ENCODE measurements at regions not wholly inside any gene's neighbourhood (a gene's known extent, or its start where the extent isn't known, plus 50 kb on each side); places are given as distances from the start of the nearest gene placed in this dataset.

DNA sequence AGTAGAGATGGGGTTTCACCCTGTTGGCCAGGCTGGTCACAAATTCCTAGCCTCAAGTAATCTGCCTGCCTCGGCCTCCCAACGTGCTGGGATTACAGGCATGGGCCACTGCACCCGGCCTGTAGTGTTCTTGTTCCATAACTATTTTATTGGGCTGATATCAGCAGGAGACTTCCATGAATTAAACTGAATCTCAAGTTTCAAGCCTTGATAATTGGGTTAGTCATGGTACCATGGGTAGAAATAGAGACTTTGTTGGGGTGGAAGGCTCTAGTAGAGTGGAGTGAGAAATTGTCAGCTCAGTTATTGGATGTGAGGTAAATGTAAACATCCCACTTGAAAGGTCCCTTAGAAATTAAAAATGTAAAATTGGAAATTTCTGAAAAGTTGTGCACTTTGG lies 419.1 kb downstream of the ADGRL2 start:
- no peak for DNase-seq (ENCODE audit: low read depth in 2 of 2)

DNA sequence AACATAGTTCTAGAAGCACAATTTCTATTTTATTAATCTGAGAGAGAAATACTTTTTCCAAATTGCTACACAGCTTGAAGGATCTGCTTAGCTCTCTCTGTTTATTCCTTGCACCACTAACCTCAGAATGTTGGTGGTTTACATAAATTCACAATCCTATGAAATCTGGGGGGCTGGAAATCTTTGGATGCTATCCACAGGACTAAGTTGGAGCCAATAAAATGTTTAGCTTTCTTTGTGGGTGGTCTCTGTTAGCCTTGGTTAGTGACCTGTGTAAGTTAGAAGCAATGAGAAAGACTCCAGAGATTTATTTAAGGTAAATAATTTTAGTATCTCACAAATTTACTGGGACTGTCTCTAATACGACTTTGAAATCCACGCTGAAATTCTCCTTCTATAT lies 418.1 kb downstream of the ADGRL2 start:
- DNase-seq (ENCODE audit: low read depth in 2 of 2), result no peak

DNA sequence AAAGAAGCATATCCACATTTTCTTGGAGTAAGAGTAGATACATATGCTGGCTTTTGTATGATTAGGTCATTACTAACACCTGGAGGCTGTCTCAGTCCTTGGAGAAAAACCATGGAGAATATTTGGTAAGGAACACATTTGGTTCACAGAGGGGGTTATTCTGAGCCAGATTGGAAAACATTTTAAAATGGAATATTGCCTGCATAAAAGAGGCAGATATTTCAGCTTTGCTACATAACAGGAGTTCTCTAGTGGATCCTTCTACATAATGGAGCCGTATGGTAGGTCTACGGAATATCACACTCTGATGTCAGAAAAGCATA lies 415.1 kb downstream of the ADGRL2 start:
- no peak for DNase-seq (ENCODE audit: low read depth in 2 of 2)

DNA sequence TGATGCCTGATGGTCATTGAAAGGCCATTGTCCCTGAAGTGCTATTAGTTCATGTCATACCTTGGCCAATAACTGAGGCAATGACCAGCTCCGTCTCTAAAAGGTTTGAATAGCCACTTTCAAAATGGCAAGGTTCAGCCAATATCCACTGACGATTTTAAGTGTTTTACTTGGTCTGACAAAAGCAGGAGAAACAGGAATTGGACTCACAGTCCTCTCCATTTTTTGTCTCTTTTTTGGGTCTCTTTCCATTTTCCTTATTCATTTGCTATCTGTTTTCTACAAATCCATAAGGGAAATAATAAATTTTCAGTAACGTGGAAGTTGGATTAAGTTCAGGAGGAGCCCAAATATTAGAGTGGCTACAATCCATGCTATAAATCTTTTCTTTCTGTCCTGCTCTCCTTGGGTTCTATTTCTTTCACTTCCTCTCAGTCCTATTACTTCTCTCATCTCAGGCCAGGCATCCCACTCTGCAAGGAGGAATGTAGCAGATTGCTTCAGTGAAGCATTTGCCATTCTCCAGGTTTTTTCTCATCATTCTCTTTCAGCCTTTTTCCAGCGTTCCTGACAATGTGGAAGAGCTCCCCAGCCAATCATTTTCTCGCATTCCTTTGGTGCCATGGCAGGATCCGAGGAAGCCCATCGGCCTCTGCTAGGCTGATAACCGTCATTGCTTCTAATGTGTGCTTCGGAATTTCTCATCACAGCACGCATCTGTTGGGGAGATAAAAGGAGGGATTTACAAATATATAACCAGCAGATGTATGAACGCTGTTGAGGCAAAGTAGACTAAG lies 414.5 kb downstream of the ADGRL2 start:
- DNase-seq (ENCODE audit: low read depth in 2 of 2), result no peak

DNA sequence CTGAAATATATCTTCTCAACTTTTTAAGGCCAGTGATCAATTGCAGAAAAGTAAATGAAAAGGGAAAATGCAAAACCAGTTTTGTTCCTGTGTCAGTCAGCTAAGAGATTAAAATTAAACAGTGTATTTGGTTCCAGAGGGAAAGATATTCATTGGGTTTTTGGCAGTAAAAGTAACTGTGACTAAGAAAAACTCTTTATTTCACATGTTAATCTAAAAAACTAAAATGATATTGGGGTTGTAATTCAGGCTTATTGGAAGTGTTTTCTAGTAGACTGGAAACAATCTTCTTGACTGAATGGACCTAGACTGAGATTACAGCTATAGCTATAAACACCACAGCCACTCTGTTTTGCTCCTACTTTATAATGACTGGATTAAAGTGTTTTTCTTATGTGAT lies 413.9 kb downstream of the ADGRL2 start:
- no peak for DNase-seq (ENCODE audit: low read depth in 2 of 2)

DNA sequence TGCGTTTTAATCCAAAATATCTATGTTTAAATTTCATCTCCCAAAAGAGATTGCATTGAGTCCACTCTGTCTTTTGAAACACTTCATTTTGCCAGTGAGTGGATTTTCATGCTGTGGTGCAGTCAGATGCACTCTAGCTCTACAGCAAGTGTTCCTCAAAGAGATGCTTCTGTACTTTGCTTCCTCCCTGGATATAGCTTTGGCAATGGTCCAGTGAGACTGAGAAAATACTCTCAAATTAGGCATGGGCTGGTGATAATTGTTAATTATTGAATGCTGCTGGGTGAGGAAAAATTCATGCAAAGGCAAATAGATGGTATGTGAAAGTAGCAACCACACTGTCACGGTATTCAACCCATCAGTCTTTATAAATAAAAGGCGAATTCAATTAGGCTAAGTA lies 396.9 kb downstream of the ADGRL2 start:
- DNase-seq (ENCODE audit: low read depth in 2 of 2), result no peak

DNA sequence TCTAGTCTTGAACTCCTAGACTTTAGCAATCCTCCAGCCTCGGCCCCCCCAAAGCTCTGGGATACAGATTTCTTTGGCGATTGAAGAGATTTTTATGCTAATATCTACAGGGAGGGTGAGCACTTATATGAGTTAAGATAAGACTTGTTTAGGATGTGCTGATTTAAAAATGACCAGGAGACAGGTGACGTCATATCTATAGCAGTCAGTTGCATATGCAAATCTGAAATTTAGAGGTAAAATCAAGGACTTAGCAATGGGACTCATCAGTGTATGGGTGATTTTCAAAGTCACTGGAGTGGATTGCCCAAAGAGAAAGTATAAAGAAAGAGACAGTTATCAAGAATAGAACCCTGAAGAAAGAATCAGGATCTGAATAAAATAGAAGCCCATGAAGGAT lies 394.5 kb downstream of the ADGRL2 start:
- no peak for DNase-seq (ENCODE audit: low read depth in 2 of 2)

DNA sequence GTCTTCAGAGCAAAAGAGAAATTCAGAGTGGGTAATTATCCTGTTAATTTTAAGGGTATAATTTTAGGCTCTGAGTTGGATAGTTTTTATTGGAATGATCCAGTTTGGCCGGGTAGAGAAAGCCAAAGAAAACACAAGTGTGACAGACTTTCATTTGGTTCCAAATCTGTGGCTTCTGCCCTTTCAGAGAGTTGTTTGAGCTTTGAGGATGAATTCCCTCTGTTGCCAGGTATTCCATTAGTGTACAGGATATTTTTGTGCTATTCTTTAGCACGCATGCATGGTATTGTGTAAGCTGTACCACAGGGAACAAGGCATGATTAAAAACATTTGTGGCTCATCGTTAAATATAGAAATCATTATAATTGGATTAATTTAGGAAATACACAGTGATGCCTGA lies 384.4 kb downstream of the ADGRL2 start:
- DNase-seq (ENCODE audit: low read depth in 2 of 2), result no peak

DNA sequence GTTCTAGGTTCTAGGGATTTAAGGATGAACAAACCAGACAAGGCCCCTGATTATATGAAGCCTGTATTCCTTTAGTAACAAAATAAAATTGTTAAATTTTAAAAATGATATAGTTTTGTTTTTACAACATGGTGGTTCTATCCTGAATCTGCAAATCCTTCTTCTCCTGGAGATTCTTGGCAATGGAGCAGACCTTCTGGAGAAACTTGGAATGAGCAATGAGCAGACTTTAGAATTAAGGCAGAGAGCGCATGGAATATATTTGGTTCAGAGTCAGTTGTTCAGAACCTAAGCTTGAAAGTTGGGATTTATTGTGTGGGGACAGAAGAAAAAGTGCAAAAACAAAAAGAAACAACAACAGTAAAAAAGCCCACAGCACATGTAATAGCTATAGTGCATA lies 381.1 kb downstream of the ADGRL2 start:
- DNase-seq (ENCODE audit: low read depth in 2 of 2), result no peak

DNA sequence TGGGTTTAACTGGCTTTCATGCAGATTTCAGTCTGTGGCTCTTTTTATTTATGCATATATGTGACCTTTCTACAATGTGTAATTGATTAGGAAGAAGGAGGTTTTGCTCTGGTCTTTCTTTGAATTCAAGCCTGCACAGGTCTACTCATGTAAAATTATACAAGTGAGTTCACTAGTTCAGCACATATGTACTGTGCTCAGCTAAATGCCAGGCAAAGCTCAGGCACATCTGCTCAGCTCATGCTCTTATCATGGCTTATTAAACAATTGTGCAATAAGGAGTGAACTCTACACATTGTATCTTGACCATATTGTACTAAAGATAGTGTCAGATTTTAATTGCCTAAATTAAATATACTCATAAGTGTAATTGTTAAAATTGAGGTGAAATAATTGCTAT lies 378.4 kb downstream of the ADGRL2 start:
- DNase-seq (ENCODE audit: low read depth in 2 of 2), result no peak

DNA sequence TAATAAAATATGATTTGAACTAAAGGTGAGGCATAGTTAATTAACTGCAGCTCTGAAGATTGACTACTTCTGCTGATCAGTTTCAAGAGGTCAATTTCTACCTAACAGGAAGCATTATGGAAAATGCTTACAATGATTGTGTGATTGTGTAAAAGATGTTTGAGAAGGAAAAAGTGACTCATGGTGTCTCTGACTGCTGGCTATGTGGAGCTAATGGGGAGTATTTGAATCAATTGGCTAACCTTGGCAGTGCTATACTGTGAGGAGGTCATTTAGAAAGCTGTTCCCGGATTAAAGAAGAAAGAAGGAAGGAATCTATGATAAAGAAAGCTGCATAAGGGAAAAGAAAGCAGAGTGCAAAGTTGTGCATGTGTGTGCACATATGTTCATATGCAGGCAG lies 376.5 kb downstream of the ADGRL2 start:
- DNase-seq (ENCODE audit: low read depth in 2 of 2), result no peak

DNA sequence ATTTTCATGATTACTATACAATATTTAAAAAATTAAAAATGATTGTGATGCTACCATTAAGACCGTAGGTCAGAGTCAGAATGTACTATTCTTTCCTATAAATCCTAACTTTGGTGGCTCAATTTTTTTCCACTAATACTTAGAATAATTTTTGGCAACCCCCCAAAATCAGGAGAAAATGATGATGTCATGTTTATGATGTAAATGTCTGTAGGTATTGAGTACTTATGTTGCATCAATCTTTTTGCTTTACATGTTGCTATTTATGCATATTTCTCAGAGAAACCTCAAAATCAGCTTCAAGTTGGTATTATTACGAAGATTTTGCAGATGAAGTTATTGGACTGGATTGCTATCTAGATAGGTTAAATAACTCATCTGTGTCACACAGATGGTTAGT lies 371.2 kb downstream of the ADGRL2 start:
- no peak for DNase-seq (ENCODE audit: low read depth in 2 of 2)

DNA sequence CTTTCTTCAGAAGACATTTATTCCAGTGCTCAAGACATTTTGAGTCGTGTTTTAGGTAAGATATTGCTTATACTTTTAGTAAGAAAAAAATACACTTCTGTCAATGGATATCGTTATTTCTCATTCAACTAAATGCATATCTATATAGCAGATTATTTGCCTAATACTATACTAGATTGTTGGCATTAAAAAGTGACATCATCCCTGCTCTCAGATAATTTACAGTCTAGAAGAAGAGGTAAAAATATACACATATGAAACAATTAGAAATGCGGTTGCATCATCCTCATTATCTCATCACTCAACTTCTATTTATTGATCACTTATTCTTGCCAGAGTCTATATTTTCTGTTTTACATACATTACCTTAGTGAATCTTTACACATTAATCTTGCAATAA lies 367.7 kb downstream of the ADGRL2 start:
- DNase-seq (ENCODE audit: low read depth in 2 of 2), result no peak

DNA sequence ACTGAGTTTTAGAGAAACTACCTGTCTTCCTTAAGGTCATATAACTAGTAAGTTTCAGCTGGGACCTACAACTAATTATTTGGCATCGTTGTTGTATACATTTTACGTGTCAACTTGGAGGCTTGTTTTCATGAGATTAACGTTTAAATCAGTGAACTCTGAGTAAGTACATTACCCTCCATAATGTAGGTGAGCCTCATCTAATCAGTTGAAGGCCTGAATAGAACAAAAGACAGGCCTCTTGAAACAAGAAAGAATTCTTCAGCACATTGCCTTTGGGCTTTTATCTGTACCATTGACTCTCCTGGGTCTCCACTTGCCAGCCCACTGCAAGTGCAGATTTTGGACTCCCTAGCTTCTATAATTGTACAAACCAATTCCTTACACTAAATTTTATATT lies 364.6 kb downstream of the ADGRL2 start:
- no peak for DNase-seq (ENCODE audit: low read depth in 2 of 2)

DNA sequence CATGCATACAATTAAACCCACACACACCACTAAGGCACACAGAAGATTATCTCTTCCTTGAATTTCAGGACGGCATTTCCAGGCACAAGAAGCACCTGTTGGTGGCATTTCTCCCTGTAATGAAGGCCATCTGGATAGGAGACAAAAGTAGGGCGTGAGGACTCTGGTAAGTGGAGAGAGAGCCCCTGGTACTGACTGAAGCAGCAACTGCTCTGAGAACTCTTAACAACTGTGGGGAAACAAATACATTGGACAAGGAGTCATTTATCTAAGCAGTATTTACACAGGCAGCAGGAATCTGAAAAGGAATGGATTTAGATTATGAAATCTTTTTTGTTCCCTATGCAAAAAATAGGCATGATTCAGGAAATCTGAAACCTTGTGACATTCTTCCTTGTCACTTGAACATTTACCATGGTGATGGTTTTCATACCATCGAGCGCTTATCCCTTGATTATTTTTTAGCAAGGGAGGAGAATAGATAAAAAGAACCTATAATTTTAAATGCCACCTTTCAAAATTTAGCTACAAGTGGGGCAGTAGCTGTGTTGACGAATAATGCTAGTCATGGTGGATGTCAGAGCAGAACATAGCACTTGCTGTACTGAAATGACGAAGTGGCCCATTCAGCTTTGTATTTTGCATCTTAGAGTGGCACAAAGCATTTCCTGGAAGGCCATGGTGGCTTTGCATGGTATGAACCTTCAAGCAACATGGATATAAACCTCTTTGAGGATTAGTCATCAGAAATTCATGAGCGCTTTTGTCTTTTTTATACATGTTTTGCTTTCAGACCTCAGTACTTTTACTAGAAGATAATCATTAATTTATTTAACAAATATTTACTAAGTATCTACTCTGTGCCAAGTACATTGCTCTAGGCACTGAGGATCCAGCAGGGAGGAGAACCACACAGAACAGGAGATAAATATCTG lies 362.0 kb downstream of the ADGRL2 start:
- no peak for DNase-seq (ENCODE audit: low read depth in 2 of 2)

DNA sequence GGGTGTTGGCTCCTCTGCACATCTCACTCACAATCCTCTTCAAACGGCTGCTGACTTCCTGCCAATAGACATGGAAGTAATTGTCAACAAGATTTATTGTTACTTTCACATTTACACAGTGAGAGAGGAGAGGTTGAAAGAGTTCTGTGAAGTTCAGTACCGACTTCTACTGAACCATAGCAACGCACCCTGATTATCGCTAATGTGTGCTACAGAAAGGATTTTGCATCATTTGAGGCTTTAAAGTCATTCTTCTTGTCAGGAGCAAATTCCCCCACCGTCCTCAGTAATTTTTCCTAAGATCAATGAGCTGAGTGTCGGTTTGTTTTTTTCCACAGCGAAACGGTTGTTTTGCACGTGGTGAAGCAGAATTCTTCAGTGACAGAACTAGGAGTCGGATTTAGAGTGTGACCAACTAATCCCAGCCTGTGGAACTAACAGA lies 361.0 kb downstream of the ADGRL2 start:
- DNase-seq (ENCODE audit: low read depth in 2 of 2), result no peak

DNA sequence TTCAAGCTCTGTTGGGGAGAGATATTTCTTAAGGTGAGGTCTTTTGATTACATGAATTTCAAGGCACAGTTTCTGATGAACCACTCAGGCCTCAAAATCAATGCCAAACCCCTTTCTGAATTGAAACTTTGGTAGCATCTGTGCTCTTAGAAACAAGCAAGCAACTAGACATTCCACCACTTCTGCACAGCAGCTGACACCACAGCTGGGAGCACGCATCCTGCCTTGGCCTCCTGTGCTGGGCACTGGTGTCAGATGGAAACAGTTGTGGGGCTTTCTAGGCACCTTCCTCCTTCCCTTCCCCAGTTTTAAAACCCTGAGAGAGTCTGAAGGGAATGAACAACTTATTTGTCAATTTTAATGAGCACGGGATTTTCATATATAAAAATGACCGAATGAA lies 360.2 kb downstream of the ADGRL2 start:
- no peak for DNase-seq (ENCODE audit: low read depth in 2 of 2)

DNA sequence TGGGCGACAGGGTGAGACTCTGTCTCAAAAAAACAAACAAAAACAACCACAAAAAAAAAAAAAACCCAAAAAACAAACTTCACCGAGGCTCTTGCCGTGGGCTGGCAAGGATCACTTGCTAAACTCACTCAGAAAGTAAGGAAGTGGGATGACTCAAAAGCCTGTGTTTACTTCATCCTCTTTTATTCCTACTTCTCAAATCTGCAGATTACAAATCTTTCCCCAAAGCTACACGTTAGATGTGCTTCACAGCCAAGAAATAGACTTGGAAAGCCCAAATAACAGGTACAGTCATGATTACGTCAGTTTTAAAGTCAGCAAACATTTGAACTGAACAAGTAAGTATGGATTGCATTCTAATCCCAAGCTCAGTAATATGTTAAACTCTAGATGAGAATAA lies 359.3 kb downstream of the ADGRL2 start:
- no peak for DNase-seq (ENCODE audit: low read depth in 2 of 2)

DNA sequence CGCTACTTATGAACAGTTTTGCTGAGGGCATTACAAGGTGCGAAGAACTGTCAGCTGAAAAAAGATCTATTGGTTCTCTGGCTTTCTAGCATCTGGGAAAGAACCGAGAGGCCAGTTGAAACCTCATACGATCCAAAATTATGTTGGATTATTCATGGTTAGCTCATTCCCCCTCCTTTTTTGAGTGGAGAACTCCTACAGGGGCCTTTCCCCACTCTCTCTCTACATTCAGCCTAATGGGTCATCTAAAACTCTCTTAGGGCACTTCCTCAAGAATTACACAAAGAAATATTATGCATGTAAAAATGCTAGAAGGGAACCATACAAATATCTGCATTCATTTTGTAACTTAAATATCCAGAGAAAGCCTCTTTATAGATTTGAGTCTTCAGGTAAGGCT lies 358.2 kb downstream of the ADGRL2 start:
- no peak for DNase-seq (ENCODE audit: low read depth in 2 of 2)

DNA sequence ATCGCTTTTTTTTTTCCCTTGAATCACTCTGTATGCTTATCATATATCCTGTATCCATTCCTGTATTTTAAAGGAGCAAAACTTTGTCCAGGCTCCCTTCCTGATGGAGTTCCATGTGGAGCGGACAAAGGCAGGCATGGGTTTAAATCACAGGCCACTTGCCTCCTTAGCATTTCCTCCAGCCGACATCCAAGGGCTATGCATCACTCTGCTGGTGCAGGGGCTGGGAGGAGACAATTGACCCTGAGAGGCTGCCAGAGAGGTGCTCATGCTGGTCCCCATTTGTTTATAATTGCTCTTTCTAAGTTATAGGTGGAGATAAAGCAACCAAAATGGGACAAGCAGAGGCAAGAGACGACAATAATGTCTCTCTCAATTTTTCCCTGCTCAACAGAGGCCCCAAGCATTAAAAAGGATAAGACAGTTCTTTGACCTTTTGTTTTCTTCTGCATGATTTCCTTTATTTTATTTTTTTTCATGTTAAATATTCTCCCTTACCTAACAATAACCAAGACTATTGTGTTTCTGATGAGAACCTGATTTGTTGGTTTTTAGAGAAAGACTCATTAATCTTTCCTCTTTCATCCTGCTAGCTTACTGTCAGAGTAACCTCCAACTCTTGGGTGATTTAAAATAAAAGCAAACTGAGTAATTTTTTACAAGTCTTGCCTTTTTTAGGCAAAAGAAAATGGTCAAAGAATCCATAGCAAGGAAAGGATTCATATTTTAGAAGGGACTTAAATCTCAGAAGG lies 353.7 kb downstream of the ADGRL2 start:
- DNase-seq (ENCODE audit: low read depth in 2 of 2), result no peak

DNA sequence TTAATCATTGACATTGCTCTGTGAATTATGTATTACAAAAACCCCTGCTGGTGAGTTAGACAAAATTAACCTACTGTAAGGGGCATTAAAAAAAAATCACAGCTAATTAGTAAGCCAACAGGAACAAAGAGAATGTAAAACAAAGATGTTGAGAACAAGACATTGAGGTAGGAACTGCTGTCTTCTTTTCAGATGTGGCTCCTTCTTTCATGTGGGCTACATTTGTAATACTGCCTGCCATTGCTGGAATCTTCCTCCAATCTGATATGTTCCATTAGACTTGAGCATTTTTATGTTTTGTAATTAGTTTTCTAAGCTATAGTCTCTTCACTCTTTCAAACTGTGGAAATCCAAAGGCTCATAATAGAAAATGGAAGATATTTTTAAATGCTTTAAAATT lies 353.0 kb downstream of the ADGRL2 start:
- no peak for DNase-seq (ENCODE audit: low read depth in 2 of 2)

DNA sequence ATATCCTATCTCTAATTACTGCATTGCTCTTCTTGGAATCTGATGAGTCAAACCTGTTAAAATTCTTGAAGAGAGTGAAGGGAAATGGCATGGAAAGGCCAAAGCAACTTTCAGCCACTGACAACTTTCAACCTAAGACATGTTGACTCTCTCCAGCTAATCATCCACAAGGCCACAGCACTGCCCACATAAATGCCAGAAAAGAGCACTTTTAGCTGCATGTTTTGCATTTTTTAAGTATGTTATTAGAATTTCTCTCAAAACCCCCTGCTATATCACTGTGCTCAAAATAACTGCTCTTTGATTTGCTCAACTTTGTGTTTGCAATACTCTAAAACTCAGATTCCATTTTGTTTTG lies 352.5 kb downstream of the ADGRL2 start:
- no peak for DNase-seq (ENCODE audit: low read depth in 2 of 2)

Measured in stimulated activated CD8-positive, alpha-beta memory T cell treated with anti-CD3 and anti-CD28 coated beads, Interleukin-15, amount 100 ng/mL, for 4 hours (primary cell).